Endodermal cell (in vitro differentiated cells): ENCODE measurements at regions not wholly inside any gene's neighbourhood (a gene's known extent, or its start where the extent isn't known, plus 50 kb on each side); places are given as distances from the start of the nearest gene placed in this dataset.

Experiments
- DNase-seq: peaks from one replicate; pipeline ENCODE4 v3.0.0-alpha.2; 2017
- H3K27ac ChIP-seq: 2 replicates; pipeline ENCODE4 v1.5.1; 2013; ENCODE audit warnings: mild to moderate bottlenecking, low read depth, low read length, moderate library complexity
- H3K27me3 ChIP-seq: 2 replicates; pipeline ENCODE4 v1.6.1; 2013; ENCODE audit warnings: mild to moderate bottlenecking, low read length, moderate library complexity; ENCODE audit not compliant: insufficient read depth, control insufficient read depth, poor library complexity, severe bottlenecking
- H3K36me3 ChIP-seq: 2 replicates; pipeline ENCODE4 v1.7.0; 2013; ENCODE audit warnings: mild to moderate bottlenecking, low read length, moderate library complexity; ENCODE audit not compliant: control insufficient read depth, insufficient read depth
- H3K4me1 ChIP-seq: one replicate; pipeline ENCODE4 v1.7.0; 2013; ENCODE audit warnings: low read length; ENCODE audit not compliant: control insufficient read depth, insufficient read depth
- H3K4me3 ChIP-seq: 2 replicates; pipeline ENCODE4 v1.5.1; 2013; ENCODE audit warnings: mild to moderate bottlenecking, low read length, moderate library complexity
- H3K9ac ChIP-seq: 2 replicates; pipeline ENCODE4 v1.6.1; 2013; ENCODE audit warnings: mild to moderate bottlenecking, low read length, moderate library complexity; ENCODE audit not compliant: poor library complexity, severe bottlenecking; ENCODE audit errors: extremely low read depth
- H3K9me3 ChIP-seq: 2 replicates; pipeline ENCODE4 v1.6.1; 2013; ENCODE audit warnings: mild to moderate bottlenecking, low read length, moderate library complexity; ENCODE audit not compliant: control insufficient read depth
- H3K27ac Mint-ChIP-seq: 2 replicates; pipeline ENCODE4 v1.8.0; 2020; ENCODE audit warnings: mixed read lengths
- H3K27me3 Mint-ChIP-seq: 2 replicates; pipeline ENCODE4 v1.8.0; 2021; ENCODE audit warnings: mild to moderate bottlenecking, mixed read lengths; ENCODE audit not compliant: insufficient read depth
- H3K36me3 Mint-ChIP-seq: 2 replicates; pipeline ENCODE4 v1.8.0; 2020; ENCODE audit warnings: low read depth, mixed read lengths
- H3K4me1 Mint-ChIP-seq: 2 replicates; pipeline ENCODE4 v1.8.0; 2020; ENCODE audit warnings: mixed read lengths
- H3K4me3 Mint-ChIP-seq: 2 replicates; pipeline ENCODE4 v1.8.0; 2020; ENCODE audit warnings: mild to moderate bottlenecking, moderate library complexity, mixed read lengths
- H3K9me3 Mint-ChIP-seq: 2 replicates; pipeline ENCODE4 v1.8.0; 2020; ENCODE audit warnings: mild to moderate bottlenecking, mixed read lengths
- WGBS, 2 experiments: methylation state at CpG; one replicate each; pipeline versions ENCODE4 v1.1.5 to v1.1.7; 2013; ENCODE audit warnings: missing lambda C conversion rate in 2 of 2, mixed read lengths in 1 of 2; ENCODE audit not compliant: insufficient coverage in 1 of 2, insufficient read length in 1 of 2; 5-methylcytosine and 5-hydroxymethylcytosine counted together
- TF ChIP-seq, protein P1 (sequence below): fragments of 200-600 bp; sonication (generic); conservative IDR thresholded peaks from 2 replicates; pipeline ENCODE4 v1.5.0; 2021; ENCODE audit warnings: antibody characterized with exemption, mild to moderate bottlenecking

DNA sequence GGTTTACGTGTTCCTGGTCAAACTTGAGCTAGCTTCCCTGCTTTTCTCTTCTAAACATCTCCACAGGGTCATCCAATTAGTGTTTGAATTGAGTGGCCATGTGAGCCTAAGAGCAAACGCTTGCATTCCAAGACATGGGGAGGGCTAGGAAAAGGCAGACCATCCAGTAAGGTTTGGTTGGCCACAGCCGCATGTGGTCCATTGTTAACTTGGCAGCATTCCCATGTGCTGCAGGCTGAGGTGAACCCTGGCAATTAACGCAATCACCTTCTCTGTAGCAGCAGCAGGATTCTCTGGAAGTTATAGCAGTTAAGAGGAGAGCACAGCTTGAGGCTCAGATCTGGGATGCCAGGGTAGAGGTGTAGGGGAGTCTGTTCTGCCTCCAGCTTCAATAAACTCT lies 502.2 kb upstream of the LMCD1 start:
- Histone ChIP-seq H3K27ac (no peak overlapping the region), H3K9me3 (no peaks in the 10 kb centered on the region), H3K27me3 (no peaks in the 10 kb centered on the region), H3K4me1 (peaks cover 19% of the 10 kb centered on the region), H3K4me3 (no peak overlapping the region), H3K36me3 (no peaks in the 10 kb centered on the region), H3K9ac (no peak overlapping the region)
- peak; percentile 88 for DNase-seq
- no peak overlapping the region for H3K27ac Mint-ChIP-seq
- no peak overlapping the region for H3K4me3 Mint-ChIP-seq
- no peaks in the 10 kb centered on the region for H3K36me3 Mint-ChIP-seq
- no peaks in the 10 kb centered on the region for H3K27me3 Mint-ChIP-seq
- 8 to 17% methylated on average over 2 to 4 of the region's 4 CpGs for WGBS, 2 experiments
- peaks cover 19% of the 10 kb centered on the region for H3K4me1 Mint-ChIP-seq
- TF ChIP-seq, protein P1, sequence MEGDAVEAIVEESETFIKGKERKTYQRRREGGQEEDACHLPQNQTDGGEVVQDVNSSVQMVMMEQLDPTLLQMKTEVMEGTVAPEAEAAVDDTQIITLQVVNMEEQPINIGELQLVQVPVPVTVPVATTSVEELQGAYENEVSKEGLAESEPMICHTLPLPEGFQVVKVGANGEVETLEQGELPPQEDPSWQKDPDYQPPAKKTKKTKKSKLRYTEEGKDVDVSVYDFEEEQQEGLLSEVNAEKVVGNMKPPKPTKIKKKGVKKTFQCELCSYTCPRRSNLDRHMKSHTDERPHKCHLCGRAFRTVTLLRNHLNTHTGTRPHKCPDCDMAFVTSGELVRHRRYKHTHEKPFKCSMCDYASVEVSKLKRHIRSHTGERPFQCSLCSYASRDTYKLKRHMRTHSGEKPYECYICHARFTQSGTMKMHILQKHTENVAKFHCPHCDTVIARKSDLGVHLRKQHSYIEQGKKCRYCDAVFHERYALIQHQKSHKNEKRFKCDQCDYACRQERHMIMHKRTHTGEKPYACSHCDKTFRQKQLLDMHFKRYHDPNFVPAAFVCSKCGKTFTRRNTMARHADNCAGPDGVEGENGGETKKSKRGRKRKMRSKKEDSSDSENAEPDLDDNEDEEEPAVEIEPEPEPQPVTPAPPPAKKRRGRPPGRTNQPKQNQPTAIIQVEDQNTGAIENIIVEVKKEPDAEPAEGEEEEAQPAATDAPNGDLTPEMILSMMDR, result no peak
- H3K9me3 Mint-ChIP-seq, result no peaks in the 10 kb centered on the region

DNA sequence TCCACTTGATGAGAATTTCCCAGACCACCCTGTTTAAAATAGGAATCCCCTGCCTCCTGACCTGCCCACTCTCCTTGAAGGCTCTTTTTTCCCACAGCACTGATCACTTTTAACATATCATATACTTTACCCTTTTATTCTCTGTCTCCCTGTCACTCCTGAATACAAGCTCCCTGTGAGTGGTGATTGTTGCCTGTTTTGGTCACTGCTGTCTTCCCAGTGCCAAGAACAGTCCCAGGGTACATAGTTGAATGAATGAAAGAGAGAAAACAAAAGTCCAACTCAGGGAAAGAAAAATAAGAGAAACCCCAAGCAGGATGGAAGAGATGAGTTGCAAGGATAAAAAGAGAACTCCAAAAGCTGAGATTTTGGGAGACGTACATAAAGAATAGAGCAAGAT lies 500.3 kb upstream of the LMCD1 start:
- TF ChIP-seq, protein P1, result no peak
- no peak for DNase-seq
- H3K4me3 ChIP-seq, result no peak overlapping the region
- Mint-ChIP-seq H3K9me3 (no peaks in the 10 kb centered on the region), H3K4me1 (peaks cover 19% of the 10 kb centered on the region), H3K4me3 (no peak overlapping the region), H3K36me3 (no peaks in the 10 kb centered on the region), H3K27me3 (no peaks in the 10 kb centered on the region), H3K27ac (no peak overlapping the region)
- H3K9ac ChIP-seq, result no peak overlapping the region
- 89 to 90% methylated on average over 1 of the region's 1 CpG for WGBS, 2 experiments
- H3K9me3 ChIP-seq, result no peaks in the 10 kb centered on the region
- no peaks in the 10 kb centered on the region for H3K36me3 ChIP-seq
- no peak overlapping the region for H3K27ac ChIP-seq
- H3K4me1 ChIP-seq, result peaks cover 19% of the 10 kb centered on the region
- no peaks in the 10 kb centered on the region for H3K27me3 ChIP-seq

DNA sequence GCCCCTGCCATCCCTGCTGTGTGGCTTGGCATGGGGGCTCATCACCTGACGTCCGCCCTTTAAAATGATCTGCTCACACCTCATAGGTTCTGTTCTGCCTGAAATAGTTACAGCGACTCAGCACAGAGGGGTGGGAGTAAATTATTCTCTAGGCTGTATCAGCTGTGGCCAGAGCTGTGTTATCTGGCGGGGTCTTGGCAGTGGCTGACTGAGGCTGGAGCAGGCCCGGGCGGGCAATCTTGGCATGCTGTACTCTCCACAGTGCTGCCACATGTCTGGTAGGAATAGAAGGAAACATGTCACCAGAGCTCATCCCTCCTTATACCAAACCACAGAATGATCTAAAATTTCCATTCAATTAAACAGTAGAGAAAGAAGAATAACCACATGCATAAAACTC lies 499.9 kb upstream of the LMCD1 start:
- 92 to 93% methylated on average over 2 to 6 of the region's 6 CpGs for WGBS, 2 experiments
- Mint-ChIP-seq H3K4me3 (no peak overlapping the region), H3K36me3 (no peaks in the 10 kb centered on the region), H3K9me3 (no peaks in the 10 kb centered on the region), H3K27me3 (no peaks in the 10 kb centered on the region), H3K27ac (no peak overlapping the region), H3K4me1 (peaks cover 19% of the 10 kb centered on the region)
- Histone ChIP-seq H3K9me3 (no peaks in the 10 kb centered on the region), H3K36me3 (no peaks in the 10 kb centered on the region), H3K4me3 (no peak overlapping the region), H3K4me1 (peaks cover 19% of the 10 kb centered on the region), H3K27ac (no peak overlapping the region), H3K27me3 (no peaks in the 10 kb centered on the region), H3K9ac (no peak overlapping the region)
- TF ChIP-seq, protein P1, result no peak
- peak; percentile 39 for DNase-seq
